Activated CD8-positive, alpha-beta memory T cell treated with anti-CD3 and anti-CD28 coated beads for 48 hours (primary cell): ENCODE measurements at regions not wholly inside any gene's neighbourhood (a gene's known extent, or its start where the extent isn't known, plus 50 kb on each side); places are given as distances from the start of the nearest gene placed in this dataset.

Source experiments
- DNase-seq, 3 experiments: peaks; one replicate each; pipeline ENCODE4 v3.0.0-alpha.2; 2020; ENCODE audit warnings: low read depth in 2 of 3, low spot score in 2 of 3

DNA sequence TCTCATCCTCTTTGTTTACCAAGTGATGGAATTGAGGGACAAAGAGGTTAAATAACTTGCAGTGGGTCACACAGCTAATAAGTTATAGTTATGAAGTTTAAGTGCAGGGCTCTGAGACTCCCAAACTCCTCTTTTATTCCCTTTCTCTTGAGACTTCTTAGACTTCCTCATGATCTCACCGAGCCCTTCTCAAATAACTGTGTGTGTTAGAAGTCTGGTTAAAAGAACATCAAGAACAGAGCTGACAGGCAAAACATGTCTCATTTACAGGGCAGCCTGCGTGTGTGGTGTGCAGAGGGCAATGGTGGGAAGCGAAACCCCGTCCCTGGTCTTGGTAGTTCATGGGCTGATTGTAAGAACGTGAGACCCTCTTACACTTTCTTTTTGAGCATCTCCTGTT lies 368.0 kb downstream of the SLC4A3 start:
- DNase-seq = no peak

DNA sequence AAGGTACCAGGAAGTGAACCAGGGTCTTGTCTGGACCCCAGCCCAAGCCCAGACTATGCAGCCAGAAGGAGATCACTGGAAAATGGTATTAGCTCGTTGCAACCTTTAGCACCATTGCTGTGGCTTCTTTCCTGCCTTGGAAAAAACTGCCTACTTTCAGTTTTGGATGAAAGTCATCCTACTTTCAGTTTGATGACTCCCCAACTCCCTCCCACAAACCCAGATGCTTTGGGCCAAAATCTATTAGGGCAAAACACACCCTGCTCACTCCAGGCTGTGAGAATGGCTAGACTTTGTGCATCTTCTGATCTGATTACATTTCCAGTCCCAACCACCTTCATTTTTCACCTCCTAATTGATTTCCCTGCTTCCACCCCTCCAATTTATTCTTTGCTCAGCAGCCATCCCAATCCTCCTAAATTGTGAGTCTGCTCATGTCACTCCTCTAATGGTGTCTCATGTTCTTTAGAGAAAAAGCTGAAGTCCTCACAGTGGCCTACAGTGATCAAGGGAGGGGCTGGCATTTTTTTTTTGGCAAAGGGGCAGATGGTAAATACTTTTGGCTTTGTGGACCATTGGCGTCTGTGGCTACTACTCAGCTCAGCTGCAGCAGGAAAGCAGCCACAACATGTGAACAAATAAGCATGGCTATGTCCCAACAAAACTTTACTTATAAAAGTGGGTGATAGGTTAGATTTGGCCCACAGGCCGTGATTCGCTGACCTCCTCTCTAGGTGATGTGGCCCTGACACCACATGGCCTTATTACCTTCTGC lies 368.7 kb downstream of the SLC4A3 start:
- no peak for DNase-seq

DNA sequence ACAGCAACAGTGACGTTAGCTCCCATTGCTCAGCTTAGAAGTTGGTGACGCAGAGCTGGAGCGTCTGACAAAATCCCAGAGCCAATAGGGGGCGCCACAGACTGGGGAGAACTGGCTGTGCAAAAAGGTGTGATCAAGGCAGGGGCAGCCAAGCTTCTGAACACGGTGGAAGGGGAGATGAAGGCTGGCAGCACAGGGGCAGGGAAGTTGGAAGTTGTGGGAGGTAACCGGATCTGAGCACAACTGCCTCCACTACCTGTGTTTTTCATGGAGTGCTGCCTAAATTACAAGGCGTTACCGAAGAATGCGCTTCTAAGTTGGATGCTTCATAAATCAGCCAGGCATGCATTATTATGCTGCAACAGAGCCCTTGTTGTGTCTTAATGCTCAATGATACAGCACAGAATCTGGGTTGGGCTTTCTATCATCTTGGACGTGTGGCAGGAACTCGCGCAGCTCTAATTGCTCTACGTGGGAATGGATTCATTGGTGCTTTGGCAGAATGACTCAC lies 370.0 kb downstream of the SLC4A3 start:
- DNase-seq = no peak

DNA sequence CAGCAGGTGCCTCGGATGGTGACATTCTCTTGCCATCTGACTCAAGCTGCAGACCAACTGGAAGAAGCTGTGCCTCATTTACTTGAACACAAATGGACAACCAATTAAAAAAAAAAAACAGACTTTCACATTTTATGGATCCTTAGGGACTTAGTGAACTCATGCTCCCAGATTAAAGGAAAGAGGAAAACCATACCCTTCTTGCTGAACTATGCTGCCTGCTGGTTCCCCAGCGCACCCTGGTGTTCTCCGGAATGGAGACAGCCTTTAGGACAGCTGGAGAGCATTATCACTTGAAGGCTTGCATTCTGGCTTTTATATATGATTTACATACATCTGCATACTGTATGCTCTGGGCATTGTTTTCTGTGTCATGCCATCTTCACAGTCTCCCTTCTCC lies 370.7 kb downstream of the SLC4A3 start:
- no peak for DNase-seq

DNA sequence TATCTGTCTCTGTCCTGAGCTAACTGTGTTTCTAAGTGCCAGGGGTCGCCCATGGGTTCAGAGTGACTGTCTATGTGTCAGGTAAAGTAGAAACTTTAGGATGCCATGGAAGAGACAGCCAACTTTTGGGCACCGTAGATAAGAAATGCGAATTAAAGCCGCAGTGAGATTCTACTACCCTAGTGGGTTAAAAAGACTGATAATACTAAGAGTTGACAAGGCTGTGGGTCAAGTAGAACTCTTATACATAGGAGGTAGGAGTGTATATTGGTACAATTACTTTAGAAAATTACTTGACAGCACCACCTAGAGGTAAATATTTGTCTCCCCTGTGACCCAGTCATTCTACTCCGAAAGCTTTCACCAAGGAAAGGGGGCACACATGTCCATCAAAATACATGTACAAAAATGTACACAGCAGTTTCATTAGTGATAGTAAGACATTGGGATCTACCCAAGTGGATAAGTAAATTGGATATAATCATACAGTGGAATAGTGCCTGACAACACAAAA lies 371.3 kb downstream of the SLC4A3 start:
- DNase-seq = no peak

DNA sequence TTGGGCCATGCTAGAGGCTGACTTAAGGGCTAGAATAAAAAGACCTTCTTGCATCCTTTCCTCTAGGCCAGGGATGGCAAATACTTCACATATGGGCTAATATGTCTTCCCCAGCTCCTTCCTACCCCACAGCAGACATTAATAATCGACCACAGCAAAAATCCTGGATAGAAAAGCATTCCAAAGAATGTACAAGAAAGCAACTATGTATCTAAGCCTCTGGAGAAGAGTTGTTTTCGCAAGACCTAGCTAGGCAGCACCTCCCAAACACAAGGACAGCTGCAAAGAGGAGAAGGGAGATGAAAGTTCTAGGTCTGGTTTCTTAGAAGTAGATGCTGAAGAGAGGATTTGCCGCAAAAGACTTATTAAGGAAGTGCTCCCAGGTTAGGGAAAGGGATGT lies 372.6 kb downstream of the SLC4A3 start:
- DNase-seq = no peak

DNA sequence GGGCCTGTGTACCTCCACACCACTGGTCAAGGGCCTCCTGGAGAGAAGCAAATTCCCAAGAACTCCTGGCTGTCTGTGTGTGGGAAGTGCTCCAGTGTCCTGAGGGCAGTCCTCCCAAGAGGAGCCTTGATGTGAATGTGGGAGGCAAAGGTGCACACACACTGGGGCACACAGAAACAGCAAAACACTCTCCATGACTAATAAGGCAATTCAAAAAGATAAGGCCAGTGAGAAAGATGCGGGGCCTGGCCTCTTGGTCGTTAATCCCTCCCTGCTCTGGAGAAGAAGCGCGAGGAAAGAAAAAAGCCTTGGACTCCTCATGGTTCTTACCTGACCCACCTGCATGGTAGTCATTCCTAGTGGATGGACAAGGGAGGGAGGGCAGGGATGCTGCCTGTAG lies 373.2 kb downstream of the SLC4A3 start:
- DNase-seq = no peak

DNA sequence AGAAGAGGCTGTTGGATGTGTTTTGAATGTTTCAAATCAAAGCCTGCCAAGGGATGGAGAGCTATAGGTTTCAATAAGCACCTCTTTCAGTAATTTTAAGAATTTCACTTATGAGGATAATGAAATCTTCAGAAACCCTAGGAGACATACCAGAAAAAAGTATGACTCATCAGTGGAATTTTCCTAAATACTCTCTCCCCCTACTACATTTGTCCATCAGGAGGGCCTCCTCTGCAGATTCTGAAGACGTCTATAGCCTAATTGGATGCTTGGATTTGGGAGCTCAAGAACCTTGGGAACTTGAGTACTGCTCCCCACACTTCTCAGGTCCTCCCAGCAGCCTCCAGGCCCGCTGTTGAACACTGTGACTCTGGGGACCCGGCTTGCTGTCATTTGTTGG lies 374.3 kb downstream of the SLC4A3 start:
- no peak for DNase-seq

DNA sequence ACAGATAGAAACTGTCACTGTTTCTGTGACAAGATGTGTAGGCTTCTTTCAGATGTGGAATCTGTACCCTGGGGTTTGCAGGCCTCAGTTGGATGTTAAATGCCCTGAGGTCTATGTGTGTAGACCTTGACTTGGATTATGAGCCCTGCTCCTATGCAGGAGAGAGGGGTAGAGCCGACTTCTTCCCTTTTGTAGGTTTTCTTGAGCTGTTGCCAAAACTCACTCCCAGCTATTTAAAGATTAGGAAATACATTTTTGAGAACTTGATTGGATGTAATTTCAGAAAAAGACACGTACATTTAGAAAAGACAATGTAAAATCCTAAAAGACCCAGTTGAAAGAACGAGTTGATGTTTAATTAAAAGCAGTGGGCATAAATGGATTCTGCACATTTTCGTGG lies 374.8 kb downstream of the SLC4A3 start:
- DNase-seq = no peak

DNA sequence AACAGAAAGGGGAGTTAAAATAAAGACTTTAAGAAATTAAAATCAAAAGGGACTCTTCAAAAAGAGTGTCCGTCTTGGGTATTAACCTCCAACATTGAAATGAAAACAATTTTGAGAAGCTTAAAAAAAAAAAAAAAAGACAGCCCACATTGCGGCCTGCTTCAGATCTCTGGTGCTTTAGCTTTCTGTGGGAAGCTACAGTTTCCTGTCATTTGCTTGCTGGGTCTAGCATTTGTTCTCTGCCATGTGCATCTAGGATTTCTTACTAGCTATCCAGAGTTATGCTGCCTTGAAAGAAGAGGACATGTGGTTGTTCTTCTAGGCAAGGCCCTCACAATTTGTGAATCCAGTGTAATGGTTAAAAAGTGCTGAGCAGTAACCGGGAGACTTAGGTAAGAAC lies 375.3 kb downstream of the SLC4A3 start:
- no peak for DNase-seq

DNA sequence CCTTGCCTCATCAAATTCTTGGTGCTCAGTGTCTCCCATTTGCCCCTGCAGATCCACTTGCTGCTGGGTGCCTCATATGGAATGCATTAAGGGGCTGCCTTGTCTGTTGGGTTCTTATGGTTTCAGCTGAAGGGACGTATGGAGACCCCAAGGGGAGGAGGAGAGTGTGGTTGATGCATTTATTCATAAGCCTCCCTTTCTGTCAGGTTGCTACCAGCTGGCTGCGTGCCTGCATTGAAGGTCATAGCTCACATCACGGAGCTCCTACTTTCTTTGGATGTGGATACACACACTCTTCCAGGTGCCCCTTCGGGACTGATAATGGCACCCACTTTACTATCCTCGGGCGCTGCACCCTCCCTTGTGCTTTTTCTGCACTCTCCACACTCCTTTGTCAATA lies 377.9 kb downstream of the SLC4A3 start:
- DNase-seq = no peak

DNA sequence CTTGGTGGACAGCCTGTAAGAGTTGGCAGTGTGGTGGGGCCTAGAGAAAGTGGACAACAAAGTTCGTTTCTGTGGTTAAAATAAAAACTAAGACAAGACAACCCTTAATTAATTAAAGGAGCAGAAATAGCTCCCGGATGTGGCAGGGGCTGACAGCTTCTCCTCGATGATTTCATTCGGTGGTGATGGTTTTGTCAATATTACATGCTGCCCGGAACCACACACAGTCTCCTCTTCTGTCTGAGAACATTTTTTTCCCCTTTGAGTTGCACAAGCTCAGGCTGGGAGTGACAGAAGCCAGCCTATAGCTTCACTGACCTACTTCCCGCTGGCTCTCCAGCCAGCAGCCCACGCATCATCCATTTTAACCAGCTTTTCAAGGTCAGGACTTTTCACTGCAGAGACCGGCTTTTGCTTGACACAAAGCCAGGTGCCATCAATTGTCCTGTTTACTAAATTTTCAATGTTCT lies 378.8 kb downstream of the SLC4A3 start:
- DNase-seq = no peak

DNA sequence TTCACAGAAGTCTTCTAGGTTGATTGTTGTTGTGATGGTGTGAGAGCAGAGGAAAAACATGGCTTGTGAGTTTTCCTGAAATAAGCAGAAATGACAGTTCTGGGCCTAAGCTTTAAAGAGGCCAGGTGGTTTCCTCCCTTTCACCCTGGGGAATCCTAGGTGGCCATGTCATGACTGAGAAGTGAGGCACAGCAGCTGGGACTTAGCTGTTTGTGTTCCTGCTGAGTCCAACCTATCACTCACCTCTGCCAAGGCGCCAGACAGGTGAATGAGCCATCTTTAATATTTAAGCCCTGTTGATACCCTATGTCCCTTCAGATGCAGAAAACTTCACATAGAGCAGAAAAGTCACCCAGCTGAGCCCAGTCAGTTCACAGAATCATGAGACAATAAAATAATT lies 384.4 kb downstream of the SLC4A3 start:
- no peak for DNase-seq

DNA sequence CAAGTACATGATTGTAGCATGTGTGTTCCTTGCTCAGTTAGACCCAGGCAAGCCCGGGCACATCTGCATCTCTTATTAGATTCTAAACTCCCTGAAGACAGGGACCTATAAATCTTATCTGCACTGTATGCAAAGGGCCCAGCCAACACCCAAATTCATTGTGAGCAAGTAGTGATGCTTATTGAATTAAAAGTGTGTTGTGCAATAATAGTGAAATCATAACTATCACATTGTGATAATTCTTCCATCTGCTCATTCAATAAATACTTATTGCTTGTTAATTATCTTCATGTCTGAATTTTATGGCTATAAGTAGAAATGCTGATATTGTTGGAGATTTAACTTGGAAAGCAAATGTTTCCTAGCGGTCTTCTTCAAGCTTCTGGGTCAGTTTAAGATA lies 387.5 kb downstream of the SLC4A3 start:
- no peak for DNase-seq

DNA sequence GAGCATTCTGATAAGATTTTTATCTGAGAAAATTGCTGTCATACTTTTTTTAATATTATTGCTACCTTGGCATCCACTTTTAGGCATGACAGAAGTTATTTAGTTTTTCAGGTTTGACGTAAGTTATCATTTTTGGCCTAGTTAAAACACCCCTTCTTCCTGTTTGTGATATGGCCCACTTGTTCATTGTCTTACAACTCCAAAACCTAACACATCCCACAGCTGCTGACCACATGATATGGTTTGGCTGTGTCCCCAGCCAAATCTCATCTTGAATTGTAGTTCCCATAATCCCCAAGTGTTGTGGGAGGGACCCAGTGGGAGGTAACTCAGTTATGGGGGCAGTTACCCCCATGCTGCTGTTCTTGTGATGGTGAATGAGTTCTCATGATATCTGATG lies 388.1 kb downstream of the SLC4A3 start:
- no peak for DNase-seq

DNA sequence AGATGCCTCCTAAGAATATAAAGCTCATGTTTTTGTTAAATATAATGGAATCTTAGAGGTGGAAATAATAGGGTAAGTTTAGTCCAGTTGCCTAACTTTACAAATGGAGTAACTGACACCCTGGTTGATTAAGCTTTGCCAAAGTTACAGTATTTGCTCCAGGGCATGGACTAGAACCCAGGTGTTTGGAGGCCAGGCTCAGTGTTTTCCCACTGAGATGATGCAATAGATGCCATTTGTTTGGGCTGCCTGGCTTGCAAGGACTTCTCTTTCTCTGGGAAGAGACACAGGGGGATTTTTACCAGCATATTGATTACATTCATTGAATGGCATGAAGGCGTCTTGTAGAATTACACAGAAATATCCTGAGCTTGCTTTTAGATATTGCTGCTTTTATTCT lies 397.8 kb downstream of the SLC4A3 start:
- DNase-seq = no peak

DNA sequence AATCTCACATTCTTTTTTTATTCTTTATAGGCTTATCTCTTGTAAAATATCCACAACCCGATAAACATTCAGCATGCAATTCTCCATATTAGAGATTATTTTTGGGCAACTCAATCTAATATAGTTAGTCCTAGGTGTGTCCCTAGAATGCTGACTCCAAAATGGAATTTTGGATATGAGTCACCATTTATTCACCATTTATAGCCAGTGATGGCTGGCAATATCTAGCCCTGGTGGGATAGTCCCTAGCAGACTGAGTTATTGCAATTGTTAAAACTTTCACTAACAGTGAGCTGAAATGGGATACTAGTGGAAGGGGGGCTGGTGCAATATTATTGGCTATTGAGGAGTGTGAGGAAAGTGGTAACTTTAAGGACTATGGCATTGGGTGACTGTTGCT lies 401.6 kb downstream of the SLC4A3 start:
- DNase-seq = no peak

DNA sequence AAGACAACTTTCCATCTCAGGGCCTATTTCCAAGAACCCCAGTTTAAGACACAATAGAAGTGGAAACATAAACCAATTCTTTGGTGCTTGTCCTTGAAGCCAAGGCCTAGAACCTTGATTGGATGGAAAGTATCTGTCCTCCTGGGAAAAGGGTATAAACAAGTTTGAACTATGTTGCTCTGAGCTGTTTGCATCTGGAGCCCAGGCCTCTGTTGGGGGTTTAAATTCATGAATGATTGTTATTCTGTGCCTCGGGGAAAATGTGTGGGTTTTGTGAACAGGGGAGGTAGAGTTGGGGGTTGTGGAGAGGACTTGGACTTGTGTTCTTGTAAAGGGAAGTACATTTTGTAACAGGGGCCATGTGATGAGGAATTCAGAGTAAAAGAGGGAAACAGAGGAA lies 406.1 kb downstream of the SLC4A3 start:
- no peak for DNase-seq

DNA sequence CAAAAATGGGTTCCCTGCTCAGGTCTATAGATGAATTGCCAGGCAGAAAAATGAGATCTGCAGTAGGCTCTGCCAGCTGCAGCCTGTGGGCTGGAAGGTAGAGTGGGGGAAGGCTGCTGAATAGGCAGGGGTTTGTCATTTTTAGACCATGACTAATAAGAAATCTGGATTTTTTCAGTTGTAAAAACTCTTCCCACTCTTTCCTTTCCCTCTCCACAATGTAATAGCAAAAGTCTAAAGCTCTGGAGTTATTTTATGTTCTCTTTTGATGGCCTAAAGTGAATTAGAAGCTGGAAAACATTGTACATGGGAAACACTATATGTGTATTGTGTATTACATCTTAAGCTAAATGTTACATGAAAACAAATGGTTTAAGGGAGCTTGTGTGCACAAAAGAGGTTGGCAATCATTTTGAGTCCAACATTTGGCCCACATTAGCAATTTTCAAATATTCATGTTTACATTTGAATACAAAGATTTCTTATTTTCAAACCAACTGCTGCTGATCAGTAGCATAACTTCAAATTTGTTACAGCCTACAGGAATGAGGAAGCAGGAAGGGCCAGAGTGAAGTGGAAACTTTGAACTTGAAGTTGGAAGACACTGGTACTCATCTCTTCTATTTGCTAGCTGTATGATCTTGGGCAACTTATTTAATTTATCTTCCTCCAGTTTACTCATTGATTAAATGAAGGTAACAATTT lies 407.1 kb downstream of the SLC4A3 start:
- DNase-seq = no peak

DNA sequence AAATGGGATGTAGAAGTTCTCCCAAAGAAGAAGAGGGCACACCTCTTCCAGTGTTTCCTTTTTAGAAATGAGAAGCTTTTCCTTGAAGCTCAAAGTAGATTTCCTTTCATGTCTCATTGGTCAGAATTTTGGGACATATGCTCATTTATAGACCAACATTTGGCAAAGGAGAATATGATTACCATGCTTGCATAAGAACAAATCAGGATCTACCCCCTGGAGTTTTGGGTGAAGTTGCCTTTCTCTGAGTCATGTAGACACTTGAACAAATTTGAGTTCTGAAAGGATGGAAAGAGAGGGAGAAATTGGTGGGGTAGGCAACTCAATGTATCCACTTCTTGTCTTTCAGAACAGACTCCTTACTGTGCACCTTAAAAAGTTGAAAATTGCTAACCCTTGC lies 409.0 kb downstream of the SLC4A3 start:
- no peak for DNase-seq

DNA sequence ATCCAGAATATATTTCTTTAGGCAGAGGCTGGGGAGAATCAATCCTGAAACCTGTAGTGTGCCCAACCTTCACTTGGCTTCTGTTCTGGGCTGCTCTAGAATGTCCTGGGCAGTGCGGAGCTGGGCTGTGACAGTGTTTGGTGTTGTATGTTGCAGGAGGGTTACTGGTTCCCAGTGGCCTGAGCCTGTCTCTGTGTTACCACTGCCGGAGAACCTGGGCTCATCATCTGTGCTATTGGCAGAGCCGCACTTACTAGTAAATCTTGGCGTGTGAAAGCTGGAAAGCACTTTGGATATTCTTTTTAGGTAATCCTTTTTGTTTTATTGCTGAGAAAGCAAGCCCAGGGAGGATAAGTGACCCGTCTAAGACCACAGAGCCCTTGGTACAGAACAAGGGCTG lies 412.9 kb downstream of the SLC4A3 start:
- no peak for DNase-seq

DNA sequence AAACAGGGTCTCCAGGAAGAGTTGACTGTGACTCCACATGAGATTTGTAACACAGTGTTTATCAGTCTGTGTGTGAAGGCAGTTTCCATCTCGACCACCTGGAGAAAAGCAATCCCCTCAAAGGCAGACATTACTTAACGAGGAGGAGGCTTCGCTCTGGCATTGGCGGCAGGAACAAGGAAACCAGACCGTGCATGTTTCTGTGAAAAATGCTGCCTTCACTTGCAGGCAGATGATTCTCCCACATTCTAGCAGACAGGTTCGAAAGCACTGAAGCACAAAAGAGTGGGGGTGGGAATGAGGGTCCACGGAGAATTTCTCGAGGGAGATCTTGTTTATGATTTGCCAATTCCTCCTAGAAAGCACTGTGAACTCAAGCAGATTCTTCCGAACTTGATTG lies 414.0 kb downstream of the SLC4A3 start:
- DNase-seq = no peak
